ENCODE measurements at regions not wholly inside any gene's neighbourhood (a gene's known extent, or its start where the extent isn't known, plus 50 kb on each side); places are given as distances from the start of the nearest gene placed in this dataset.

GRCh38 chr11:112388496-112388895 is 127.8 kb upstream of the PLET1 start:
- Mint-ChIP-seq H3K36me3 (ENCODE audit: low read depth) (peaks cover 8% of the 10 kb centered on the region), H3K27me3 (ENCODE audit: low read depth) (peaks cover 40% of the 10 kb centered on the region), H3K27ac (ENCODE audit: unreplicated experiment) (no peak overlapping the region), H3K4me1 (peaks cover 16% of the 10 kb centered on the region), H3K9me3 (peaks cover 11% of the 10 kb centered on the region), H3K4me3 (no peak overlapping the region)
- no peak for TF ChIP-seq CTCF (conservative IDR thresholded peaks at IDR 0.05)
- DNase-seq (ENCODE audit: low read depth, low spot score), result no peak

- Mint-ChIP-seq H3K27me3 (ENCODE audit: low read depth) (peaks cover 45% of the 10 kb centered on the region), H3K4me1 (peaks cover 18% of the 10 kb centered on the region), H3K9me3 (peaks cover 8% of the 10 kb centered on the region), H3K4me3 (no peak overlapping the region), H3K27ac (ENCODE audit: unreplicated experiment) (no peak overlapping the region), H3K36me3 (ENCODE audit: low read depth) (peaks cover 8% of the 10 kb centered on the region)
- DNase-seq (ENCODE audit: low read depth, low spot score), result no peak
- TF ChIP-seq CTCF (conservative IDR thresholded peaks at IDR 0.05), result no peak
Measured at GRCh38 chr11:112391086-112391485, 130.4 kb upstream of the PLET1 start.

GRCh38 chr11:112392904-112393303 is 132.2 kb upstream of the PLET1 start:
- peak overlapping the region; percentile 36 for H3K27ac Mint-ChIP-seq (ENCODE audit: unreplicated experiment)
- no peak for TF ChIP-seq CTCF (conservative IDR thresholded peaks at IDR 0.05)
- H3K4me1 Mint-ChIP-seq, result peaks cover 18% of the 10 kb centered on the region
- H3K36me3 Mint-ChIP-seq (ENCODE audit: low read depth), result peaks cover 8% of the 10 kb centered on the region
- no peak for DNase-seq (ENCODE audit: low read depth, low spot score)
- H3K9me3 Mint-ChIP-seq, result peaks cover 8% of the 10 kb centered on the region
- H3K4me3 Mint-ChIP-seq, result peak overlapping the region; percentile 18
- H3K27me3 Mint-ChIP-seq (ENCODE audit: low read depth), result peaks cover 61% of the 10 kb centered on the region

- H3K9me3 Mint-ChIP-seq, result peaks cover under 1% of the 10 kb centered on the region
- no peak for DNase-seq (ENCODE audit: low read depth, low spot score)
- no peak for TF ChIP-seq CTCF (conservative IDR thresholded peaks at IDR 0.05)
- H3K36me3 Mint-ChIP-seq (ENCODE audit: low read depth), result peaks cover 4% of the 10 kb centered on the region
- H3K27me3 Mint-ChIP-seq (ENCODE audit: low read depth), result peaks cover 60% of the 10 kb centered on the region
- H3K27ac Mint-ChIP-seq (ENCODE audit: unreplicated experiment), result no peak overlapping the region
- no peak overlapping the region for H3K4me3 Mint-ChIP-seq
- peaks cover 23% of the 10 kb centered on the region for H3K4me1 Mint-ChIP-seq
Measured at GRCh38 chr11:112394304-112394703, 133.6 kb upstream of the PLET1 start.

- TF ChIP-seq CTCF (conservative IDR thresholded peaks at IDR 0.05), result no peak
- H3K27ac Mint-ChIP-seq (ENCODE audit: unreplicated experiment), result no peak overlapping the region
- H3K36me3 Mint-ChIP-seq (ENCODE audit: low read depth), result peaks cover 4% of the 10 kb centered on the region
- no peaks in the 10 kb centered on the region for H3K9me3 Mint-ChIP-seq
- H3K4me3 Mint-ChIP-seq, result no peak overlapping the region
- H3K27me3 Mint-ChIP-seq (ENCODE audit: low read depth), result peaks cover 43% of the 10 kb centered on the region
- peaks cover 30% of the 10 kb centered on the region for H3K4me1 Mint-ChIP-seq
- no peak for DNase-seq (ENCODE audit: low read depth, low spot score)
Measured at GRCh38 chr11:112396076-112396475, 135.4 kb upstream of the PLET1 start.

Data from neural crest cell (in vitro differentiated cells).